Kidney epithelial cell (primary cell): ENCODE measurements at regions not wholly inside any gene's neighbourhood (a gene's known extent, or its start where the extent isn't known, plus 50 kb on each side); places are given as distances from the start of the nearest gene placed in this dataset.
"Not testable (repeated sequence)": the region's sequence is repeated elsewhere in the genome, so short reads cannot be mapped to it uniquely, and the experiment has no call there.

ENCODE experiments used
- DNase-seq: peaks from one replicate; pipeline ENCODE4 v3.0.0-alpha.2; 2010; ENCODE audit warnings: low read depth
- H3K27me3 ChIP-seq: 2 replicates; pipeline ENCODE4 v1.6.0; 2011; ENCODE audit warnings: low read length; ENCODE audit not compliant: control insufficient read depth, insufficient read depth
- H3K36me3 ChIP-seq: 2 replicates; pipeline ENCODE4 v1.5.1; 2011; ENCODE audit warnings: low read length; ENCODE audit not compliant: control insufficient read depth, insufficient read depth
- H3K4me3 ChIP-seq: 2 replicates; pipeline ENCODE4 v1.5.1; 2011; ENCODE audit warnings: low read depth, mild to moderate bottlenecking, control low read depth, low read length
- CTCF ChIP-seq: IDR thresholded peaks from 2 replicates; pipeline ENCODE4 v1.5.1; 2011; ENCODE audit warnings: mild to moderate bottlenecking, moderate library complexity, low read length, control low read depth, inconsistent platforms; ENCODE audit not compliant: insufficient read depth, poor library complexity, severe bottlenecking

GRCh38 chr1:185438936-185439335 is 121.9 kb upstream of the IVNS1ABP start:
- DNase-seq: no peak
- no peaks in the 10 kb centered on the region for H3K27me3 ChIP-seq
- no peak for TF ChIP-seq CTCF
- no peak overlapping the region for H3K4me3 ChIP-seq
- H3K36me3 ChIP-seq: no peaks in the 10 kb centered on the region

- TF ChIP-seq CTCF: no peak
- H3K36me3 ChIP-seq: no peaks in the 10 kb centered on the region
These were observed 118.8 kb upstream of the IVNS1ABP start for GRCh38 chr1:185435696-185436379.

GRCh38 chr1:185434721-185435120 is 117.7 kb upstream of the IVNS1ABP start:
- no peaks in the 10 kb centered on the region for H3K27me3 ChIP-seq
- no peak overlapping the region for H3K4me3 ChIP-seq
- no peaks in the 10 kb centered on the region for H3K36me3 ChIP-seq
- no peak for TF ChIP-seq CTCF
- DNase-seq: no peak

More at GRCh38 chr1:185435696-185436379, 118.8 kb upstream of the IVNS1ABP start:
- Histone ChIP-seq H3K27me3 (no peaks in the 10 kb centered on the region), H3K4me3 (no peak overlapping the region)
- no peak for DNase-seq

- TF ChIP-seq CTCF: no peak
- no peak for DNase-seq
- Histone ChIP-seq H3K36me3 (no peaks in the 10 kb centered on the region), H3K27me3 (no peaks in the 10 kb centered on the region), H3K4me3 (no peak overlapping the region)
These were observed 116.6 kb upstream of the IVNS1ABP start for GRCh38 chr1:185433667-185434066.

GRCh38 chr1:185432948-185433347 is 115.9 kb upstream of the IVNS1ABP start:
- Histone ChIP-seq H3K36me3 (no peaks in the 10 kb centered on the region), H3K27me3 (no peaks in the 10 kb centered on the region), H3K4me3 (no peak overlapping the region)
- TF ChIP-seq CTCF: no peak
- DNase-seq: no peak

- H3K27me3 ChIP-seq: no peaks in the 10 kb centered on the region
- no peak overlapping the region for H3K4me3 ChIP-seq
- TF ChIP-seq CTCF: no peak
- DNase-seq: no peak
- no peaks in the 10 kb centered on the region for H3K36me3 ChIP-seq
These were observed 114.6 kb upstream of the IVNS1ABP start for GRCh38 chr1:185431612-185432011.

- not testable (repeated sequence) for H3K27me3 ChIP-seq, H3K36me3 ChIP-seq, H3K4me3 ChIP-seq, DNase-seq
These were observed 112.6 kb upstream of the IVNS1ABP start for GRCh38 chr1:185429668-185430067.
